ENCODE measurements at regions not wholly inside any gene's neighbourhood (a gene's known extent, or its start where the extent isn't known, plus 50 kb on each side); places are given as distances from the start of the nearest gene placed in this dataset.

GRCh38 chr14:58788655-58789503, 151.1 kb downstream of the DACT1 start:
- intact Hi-C loops (cut with micrococcal nuclease): no loop called here
- Mint-ChIP-seq H3K27me3 (peaks cover 3% of the 10 kb centered on the region), H3K36me3 (ENCODE audit: low read depth) (no peaks in the 10 kb centered on the region), H3K4me3 (no peak overlapping the region), H3K4me1 (no peaks in the 10 kb centered on the region), H3K27ac (no peak overlapping the region), H3K9me3 (no peaks in the 10 kb centered on the region)
- no peak for DNase-seq

- H3K4me3 Mint-ChIP-seq: no peak overlapping the region
- intact Hi-C loops (cut with micrococcal nuclease): no loop called here
- peaks cover 3% of the 10 kb centered on the region for H3K27me3 Mint-ChIP-seq
- H3K27ac Mint-ChIP-seq: no peak overlapping the region
- H3K4me1 Mint-ChIP-seq: no peaks in the 10 kb centered on the region
- no peak for DNase-seq
- H3K9me3 Mint-ChIP-seq: no peaks in the 10 kb centered on the region
- no peaks in the 10 kb centered on the region for H3K36me3 Mint-ChIP-seq (ENCODE audit: low read depth)
These were observed 152.0 kb downstream of the DACT1 start for GRCh38 chr14:58789736-58790135.

- H3K9me3 Mint-ChIP-seq: no peaks in the 10 kb centered on the region
- no peak overlapping the region for H3K27ac Mint-ChIP-seq
- DNase-seq: no peak
- no peaks in the 10 kb centered on the region for H3K27me3 Mint-ChIP-seq
- intact Hi-C loops (cut with micrococcal nuclease): no loop called here
- no peaks in the 10 kb centered on the region for H3K36me3 Mint-ChIP-seq (ENCODE audit: low read depth)
- H3K4me3 Mint-ChIP-seq: no peak overlapping the region
- no peaks in the 10 kb centered on the region for H3K4me1 Mint-ChIP-seq
These were observed 154.7 kb downstream of the DACT1 start for GRCh38 chr14:58792416-58792815.

DNA sequence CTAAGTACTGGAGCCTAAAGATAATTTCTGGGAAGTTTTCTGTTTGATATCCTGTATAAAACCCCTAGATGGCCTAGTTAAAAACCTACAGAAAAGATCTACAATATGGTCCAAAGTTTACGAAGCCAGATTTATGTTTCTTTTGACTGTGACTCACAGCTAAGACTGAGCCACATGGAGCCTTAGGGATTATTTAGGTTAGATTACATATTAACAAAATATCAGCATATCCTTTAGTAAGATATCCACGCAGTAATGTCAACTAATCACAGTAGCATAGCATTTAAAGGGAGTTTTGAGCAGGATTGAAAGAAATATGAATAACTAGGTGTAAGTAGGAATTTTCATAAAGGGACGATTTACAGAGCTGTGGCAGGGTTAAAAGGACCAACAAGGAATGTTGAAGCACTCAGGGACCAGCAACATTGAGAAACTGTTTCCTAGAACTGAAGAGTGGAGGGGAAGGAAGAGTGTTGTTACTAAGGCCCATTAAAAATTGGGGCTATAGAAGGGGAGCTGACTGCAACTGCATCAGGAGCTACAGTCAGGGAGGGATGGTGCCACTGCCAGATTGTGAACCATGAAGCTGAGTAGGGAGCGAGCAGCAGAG, 155.5 kb downstream of the DACT1 start:
- DNase-seq: no peak
- Mint-ChIP-seq H3K4me1 (no peaks in the 10 kb centered on the region), H3K9me3 (no peaks in the 10 kb centered on the region), H3K4me3 (no peak overlapping the region), H3K27ac (no peak overlapping the region), H3K36me3 (ENCODE audit: low read depth) (no peaks in the 10 kb centered on the region), H3K27me3 (peaks cover 3% of the 10 kb centered on the region)
- intact Hi-C loops (cut with micrococcal nuclease): no loop called here

DNA sequence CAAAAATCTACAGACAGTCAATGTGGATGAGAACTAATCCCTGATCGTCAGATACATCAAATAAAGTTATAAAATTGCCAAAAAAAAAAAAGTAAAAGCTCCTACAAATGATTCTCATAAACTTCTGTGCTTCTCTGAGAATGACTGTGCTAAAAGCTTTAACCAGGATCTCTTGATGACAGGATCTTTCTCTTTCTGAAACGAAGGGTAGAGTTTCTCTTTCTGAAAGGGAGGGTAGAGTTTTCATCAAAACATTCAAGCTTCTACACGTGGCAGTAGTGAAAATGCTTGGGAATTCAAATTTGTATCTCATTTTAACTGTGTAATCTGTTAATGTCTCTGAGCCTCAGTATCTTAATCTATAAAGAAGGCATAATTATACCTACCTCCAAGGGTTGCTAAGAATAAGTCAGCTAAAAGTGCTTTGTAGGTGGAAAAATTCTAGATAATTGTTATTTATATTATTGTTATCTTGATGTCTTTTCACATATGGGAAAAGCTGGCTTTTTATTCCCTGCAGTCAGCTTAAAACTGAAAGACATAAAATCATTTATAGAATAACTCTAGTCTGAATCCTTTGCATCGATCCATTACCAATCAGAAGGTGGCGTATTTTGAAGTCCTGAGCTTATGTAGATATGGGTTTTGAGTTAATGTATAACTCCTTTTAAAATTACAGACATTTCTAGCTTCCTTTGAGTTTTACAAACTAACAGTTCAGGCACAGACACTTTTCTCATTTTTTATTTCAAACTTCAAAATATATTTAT, 157.4 kb downstream of the DACT1 start:
- no peak overlapping the region for H3K27ac Mint-ChIP-seq
- no peak for DNase-seq
- intact Hi-C loops (cut with micrococcal nuclease): no loop called here
- no peaks in the 10 kb centered on the region for H3K36me3 Mint-ChIP-seq (ENCODE audit: low read depth)
- no peak overlapping the region for H3K4me3 Mint-ChIP-seq
- no peaks in the 10 kb centered on the region for H3K4me1 Mint-ChIP-seq
- no peaks in the 10 kb centered on the region for H3K9me3 Mint-ChIP-seq
- H3K27me3 Mint-ChIP-seq: peaks cover 4% of the 10 kb centered on the region

DNA sequence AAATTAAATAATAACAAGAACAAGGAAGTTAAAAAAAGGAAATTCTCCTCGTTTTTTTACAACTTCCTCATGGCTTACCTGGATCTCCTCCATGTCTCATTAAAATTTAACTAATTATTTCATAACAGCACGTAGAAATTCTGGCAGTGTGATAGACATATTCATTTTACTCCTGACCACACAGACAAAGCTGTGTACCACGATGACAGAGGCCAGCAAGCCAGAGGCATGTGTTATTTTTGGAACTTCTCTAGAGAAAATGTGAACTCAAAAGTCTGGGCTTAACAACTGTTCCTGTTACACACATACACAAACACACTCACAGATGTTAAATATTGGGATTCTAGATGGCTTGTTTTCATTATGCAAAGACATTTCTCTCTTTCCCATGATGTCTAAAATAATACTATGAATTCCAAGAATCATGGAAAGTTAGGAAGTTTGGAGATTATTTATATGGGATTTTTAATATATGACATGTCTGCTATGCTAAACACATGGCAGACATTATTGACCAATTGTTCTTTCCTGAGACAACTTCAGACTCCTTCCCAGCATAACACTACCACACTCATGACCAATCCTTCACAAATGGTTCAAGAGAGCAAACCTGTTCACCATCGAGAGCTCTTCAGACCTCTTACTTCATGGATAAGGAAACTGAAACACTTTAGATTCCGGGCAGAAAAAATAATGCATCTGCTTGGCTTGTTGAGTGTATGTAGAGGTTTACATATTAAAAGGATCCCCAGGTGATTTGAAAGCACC, 158.7 kb downstream of the DACT1 start:
- no peaks in the 10 kb centered on the region for H3K4me1 Mint-ChIP-seq

DNA sequence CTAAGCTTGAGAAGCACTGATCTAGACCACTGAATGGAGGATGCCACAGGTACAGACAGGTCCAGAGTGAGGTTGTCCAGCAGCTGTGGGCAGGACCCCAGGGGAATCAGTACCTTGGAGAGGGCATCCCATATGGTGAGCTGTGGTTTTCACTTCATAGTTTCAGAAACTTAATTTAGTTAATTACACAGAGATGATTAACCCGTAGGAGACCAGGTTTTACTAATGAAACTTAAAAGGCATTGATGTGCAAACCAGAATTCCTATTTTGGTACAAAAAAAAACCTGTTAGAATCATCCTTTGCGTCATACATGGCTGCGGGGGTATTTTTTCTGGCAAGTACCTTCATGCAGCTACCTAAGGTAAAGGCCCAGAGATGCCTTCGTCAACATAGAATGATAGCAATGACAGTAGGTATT, 159.3 kb downstream of the DACT1 start:
- no peak for DNase-seq
- Mint-ChIP-seq H3K4me3 (no peak overlapping the region), H3K27ac (no peak overlapping the region), H3K27me3 (peaks cover 4% of the 10 kb centered on the region), H3K9me3 (no peaks in the 10 kb centered on the region), H3K36me3 (ENCODE audit: low read depth) (no peaks in the 10 kb centered on the region), H3K4me1 (no peaks in the 10 kb centered on the region)
- intact Hi-C loops (cut with micrococcal nuclease): no loop called here

More for the DNA sequence above, 158.7 kb downstream of the DACT1 start:
- no peak for DNase-seq
- no peaks in the 10 kb centered on the region for H3K9me3 Mint-ChIP-seq
- H3K27me3 Mint-ChIP-seq: peaks cover 4% of the 10 kb centered on the region
- H3K27ac Mint-ChIP-seq: no peak overlapping the region
- H3K4me3 Mint-ChIP-seq: no peak overlapping the region
- intact Hi-C loops (cut with micrococcal nuclease): no loop called here
- H3K36me3 Mint-ChIP-seq (ENCODE audit: low read depth): no peaks in the 10 kb centered on the region

DNA sequence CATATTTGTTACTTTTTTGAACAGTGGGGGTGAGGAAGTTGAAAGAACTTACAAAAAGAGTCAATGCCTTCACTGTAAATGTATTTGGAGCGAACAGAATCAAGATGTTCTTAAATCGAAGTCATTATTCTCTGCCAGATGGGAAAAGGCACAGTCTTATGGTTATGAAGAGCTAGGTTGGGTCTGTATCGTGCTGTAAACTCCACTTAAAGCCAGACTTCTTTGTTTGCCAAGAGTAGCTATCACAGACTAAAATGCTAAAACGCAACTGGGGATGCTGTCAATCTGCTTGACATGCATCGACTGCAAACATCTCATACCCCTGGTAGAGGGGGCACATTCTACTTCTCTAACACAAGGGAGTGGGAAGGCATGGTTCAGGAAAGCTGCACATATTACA, 160.4 kb downstream of the DACT1 start:
- H3K4me1 Mint-ChIP-seq: no peaks in the 10 kb centered on the region
- no peaks in the 10 kb centered on the region for H3K36me3 Mint-ChIP-seq (ENCODE audit: low read depth)
- no peaks in the 10 kb centered on the region for H3K9me3 Mint-ChIP-seq
- peaks cover 4% of the 10 kb centered on the region for H3K27me3 Mint-ChIP-seq
- no peak overlapping the region for H3K27ac Mint-ChIP-seq
- no peak overlapping the region for H3K4me3 Mint-ChIP-seq
- DNase-seq: no peak
- intact Hi-C loops (cut with micrococcal nuclease): no loop called here

- Mint-ChIP-seq H3K4me1 (no peaks in the 10 kb centered on the region), H3K36me3 (ENCODE audit: low read depth) (no peaks in the 10 kb centered on the region), H3K27me3 (peaks cover 4% of the 10 kb centered on the region), H3K4me3 (no peak overlapping the region), H3K9me3 (no peaks in the 10 kb centered on the region), H3K27ac (no peak overlapping the region)
- intact Hi-C loops (cut with micrococcal nuclease): no loop called here
- DNase-seq: no peak
These were observed 163.3 kb downstream of the DACT1 start for GRCh38 chr14:58801086-58801485.

DNA sequence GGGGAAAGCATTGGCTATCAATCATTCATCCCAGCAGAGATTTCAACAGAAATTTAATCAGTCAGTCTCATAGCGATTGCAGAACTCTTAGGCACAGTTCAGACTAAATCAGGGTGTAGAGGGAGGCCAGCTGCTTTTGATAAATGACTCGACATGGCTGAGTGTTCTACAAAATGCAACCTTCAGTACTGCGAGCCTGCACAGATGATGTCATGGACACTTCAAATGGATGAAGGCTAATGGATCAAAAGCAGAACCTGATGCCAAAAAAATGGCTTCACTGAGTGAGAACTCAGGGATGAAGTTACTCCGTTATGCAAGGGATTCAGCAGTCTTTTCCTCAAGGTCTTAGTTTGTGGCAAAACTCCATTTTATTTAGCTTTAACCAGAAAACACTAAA, 167.3 kb downstream of the DACT1 start:
- H3K9me3 Mint-ChIP-seq: no peaks in the 10 kb centered on the region
- no peak overlapping the region for H3K4me3 Mint-ChIP-seq
- intact Hi-C loops (cut with micrococcal nuclease): no loop called here

GRCh38 chr14:58805605-58806409, 168.0 kb downstream of the DACT1 start:
- no peak overlapping the region for H3K27ac Mint-ChIP-seq
- H3K4me3 Mint-ChIP-seq: no peak overlapping the region
- H3K4me1 Mint-ChIP-seq: no peaks in the 10 kb centered on the region
- intact Hi-C loops (cut with micrococcal nuclease): no loop called here
- H3K9me3 Mint-ChIP-seq: no peaks in the 10 kb centered on the region
- no peaks in the 10 kb centered on the region for H3K27me3 Mint-ChIP-seq
- no peak for DNase-seq
- no peaks in the 10 kb centered on the region for H3K36me3 Mint-ChIP-seq (ENCODE audit: low read depth)

More for the DNA sequence above, 167.3 kb downstream of the DACT1 start:
- Mint-ChIP-seq H3K4me1 (no peaks in the 10 kb centered on the region), H3K27me3 (no peaks in the 10 kb centered on the region), H3K27ac (no peak overlapping the region), H3K36me3 (ENCODE audit: low read depth) (no peaks in the 10 kb centered on the region)
- DNase-seq: no peak

GRCh38 chr14:58807191-58807590, 169.4 kb downstream of the DACT1 start:
- Mint-ChIP-seq H3K36me3 (ENCODE audit: low read depth) (no peaks in the 10 kb centered on the region), H3K4me1 (peaks cover 3% of the 10 kb centered on the region), H3K9me3 (no peaks in the 10 kb centered on the region), H3K4me3 (no peak overlapping the region), H3K27ac (no peak overlapping the region), H3K27me3 (peaks cover 4% of the 10 kb centered on the region)
- no peak for DNase-seq
- intact Hi-C loops (cut with micrococcal nuclease): no loop called here

DNA sequence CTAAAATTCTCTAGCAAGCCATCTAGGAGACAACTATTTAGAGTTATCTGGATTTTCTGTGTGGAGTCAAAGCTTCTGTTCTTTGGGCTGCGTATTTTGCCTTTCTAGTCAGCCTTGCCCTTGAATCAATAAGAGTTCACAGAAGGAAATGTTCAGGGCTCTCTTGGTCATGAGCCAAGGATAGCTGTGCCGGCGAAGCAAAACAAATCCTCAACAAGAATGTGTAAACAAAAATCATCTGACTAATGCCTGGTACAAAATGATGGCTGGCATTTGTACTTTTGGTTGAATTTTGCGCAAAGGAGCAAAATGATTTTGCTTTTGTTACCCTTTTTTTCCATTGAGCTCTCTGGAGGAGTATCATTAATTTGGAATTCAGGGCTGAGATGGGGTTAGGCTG, 171.1 kb downstream of the DACT1 start:
- Mint-ChIP-seq H3K9me3 (no peaks in the 10 kb centered on the region), H3K4me1 (peaks cover 4% of the 10 kb centered on the region), H3K27ac (no peak overlapping the region), H3K4me3 (no peak overlapping the region), H3K27me3 (peaks cover 4% of the 10 kb centered on the region), H3K36me3 (ENCODE audit: low read depth) (no peaks in the 10 kb centered on the region)
- no peak for DNase-seq
- intact Hi-C loops (cut with micrococcal nuclease): no loop called here

Measured in activated CD4-positive, alpha-beta T cell treated with anti-CD3 and anti-CD28 coated beads, Interleukin-2, amount 10 ng/mL, durations not matched to agents 24 days and 14 days (primary cell).